ENCODE measurements at regions not wholly inside any gene's neighbourhood (a gene's known extent, or its start where the extent isn't known, plus 50 kb on each side); places are given as distances from the start of the nearest gene placed in this dataset.
A peak's percentile ranks its signal among the peaks of the same experiment; 100 is the strongest.

GRCh38 chr4:14143892-14144291, 516.4 kb upstream of the BOD1L1 start:
- Histone ChIP-seq H3K9me2 (replicated peaks; ENCODE audit: low read length) (no peaks in the 10 kb centered on the region), H3K27ac (ENCODE audit: low read length) (no peak overlapping the region), H2AFZ (ENCODE audit: low read length) (no peak overlapping the region), H3K9ac (ENCODE audit: low read length) (no peak overlapping the region), H4K20me1 (ENCODE audit: low read length) (no peaks in the 10 kb centered on the region), H3K79me2 (ENCODE audit: low read length) (no peaks in the 10 kb centered on the region), H3K9me3 (ENCODE audit: low read length) (no peaks in the 10 kb centered on the region), H3K36me3 (ENCODE audit: low read depth, low read length) (no peaks in the 10 kb centered on the region), H3K4me3 (ENCODE audit: low read length) (no peak overlapping the region), H3K4me1 (ENCODE audit: insufficient read depth, low read length) (no peaks in the 10 kb centered on the region), H3K4me2 (ENCODE audit: low read length) (no peak overlapping the region), H3F3A (ENCODE audit: low read length, unreplicated experiment) (no peaks in the 10 kb centered on the region), H3K27me3 (ENCODE audit: low read length) (no peaks in the 10 kb centered on the region)
- BruUV-seq (replicated peaks): no TSS peak
- DNase-seq (peak; percentile 41), ATAC-seq (no peak)
- TF ChIP-seq CTCF (conservative IDR thresholded peaks at IDR 0.05; ENCODE audit: low read depth, low read length) (peak; percentile 40), EZH2phosphoT487 (IDR thresholded peaks at IDR 0.05; ENCODE audit: borderline replicate concordance, low read length) (no peak)
- CTCF ChIA-PET: no interaction called here
- intact Hi-C loops (cut with micrococcal nuclease): no loop called here
- POLR2A ChIA-PET (ENCODE audit: unreplicated experiment): no interaction called here

- DNase-seq: no peak
- Histone ChIP-seq H3K4me2 (ENCODE audit: low read length) (no peak overlapping the region), H3K4me3 (ENCODE audit: low read length) (no peak overlapping the region), H3K79me2 (ENCODE audit: low read length) (no peaks in the 10 kb centered on the region), H2AFZ (ENCODE audit: low read length) (no peak overlapping the region), H3K27me3 (ENCODE audit: low read length) (no peaks in the 10 kb centered on the region), H3K36me3 (ENCODE audit: low read depth, low read length) (no peaks in the 10 kb centered on the region), H3K9me3 (ENCODE audit: low read length) (no peaks in the 10 kb centered on the region), H3K27ac (ENCODE audit: low read length) (no peak overlapping the region), H3K9ac (ENCODE audit: low read length) (no peak overlapping the region), H3K9me2 (replicated peaks; ENCODE audit: low read length) (no peaks in the 10 kb centered on the region), H4K20me1 (ENCODE audit: low read length) (no peaks in the 10 kb centered on the region), H3F3A (ENCODE audit: low read length, unreplicated experiment) (no peaks in the 10 kb centered on the region), H3K4me1 (ENCODE audit: insufficient read depth, low read length) (no peaks in the 10 kb centered on the region)
- ChIA-PET CTCF (no interaction called here), POLR2A (ENCODE audit: unreplicated experiment) (no interaction called here)
- no TSS peak for BruUV-seq (replicated peaks)
- intact Hi-C loops (cut with micrococcal nuclease): no loop called here
- TF ChIP-seq EZH2 (IDR thresholded peaks at IDR 0.05; ENCODE audit: low read length, unreplicated experiment) (no peak), EZH2phosphoT487 (IDR thresholded peaks at IDR 0.05; ENCODE audit: borderline replicate concordance, low read length) (no peak), CTCF (conservative IDR thresholded peaks at IDR 0.05; ENCODE audit: low read depth, low read length) (no peak)
- ATAC-seq: no peak
Measured at GRCh38 chr4:14149176-14150053, 521.9 kb upstream of the BOD1L1 start.

- H3K4me1 ChIP-seq (ENCODE audit: insufficient read depth, low read length): no peaks in the 10 kb centered on the region
- H3K9me3 ChIP-seq (ENCODE audit: low read length): no peaks in the 10 kb centered on the region
- H3K36me3 ChIP-seq (ENCODE audit: low read depth, low read length): no peaks in the 10 kb centered on the region
- no peak overlapping the region for H3K27ac ChIP-seq (ENCODE audit: low read length)
- H3K4me3 ChIP-seq (ENCODE audit: low read length): no peak overlapping the region
- DNase-seq (no peak), ATAC-seq (no peak)
- H4K20me1 ChIP-seq (ENCODE audit: low read length): no peaks in the 10 kb centered on the region
- no peaks in the 10 kb centered on the region for H3F3A ChIP-seq (ENCODE audit: low read length, unreplicated experiment)
- intact Hi-C loops (cut with micrococcal nuclease): no loop called here
- H3K9ac ChIP-seq (ENCODE audit: low read length): no peak overlapping the region
- ChIA-PET CTCF (no interaction called here), POLR2A (ENCODE audit: unreplicated experiment) (no interaction called here)
- H3K9me2 ChIP-seq (replicated peaks; ENCODE audit: low read length): no peaks in the 10 kb centered on the region
- H3K79me2 ChIP-seq (ENCODE audit: low read length): no peaks in the 10 kb centered on the region
- H3K4me2 ChIP-seq (ENCODE audit: low read length): no peak overlapping the region
- BruUV-seq (replicated peaks): no TSS peak
- no peaks in the 10 kb centered on the region for H3K27me3 ChIP-seq (ENCODE audit: low read length)
- TF ChIP-seq EZH2phosphoT487 (IDR thresholded peaks at IDR 0.05; ENCODE audit: borderline replicate concordance, low read length): no peak
- TF ChIP-seq EZH2 (IDR thresholded peaks at IDR 0.05; ENCODE audit: low read length, unreplicated experiment): no peak
- no peak for TF ChIP-seq CTCF (conservative IDR thresholded peaks at IDR 0.05; ENCODE audit: low read depth, low read length)
- no peak overlapping the region for H2AFZ ChIP-seq (ENCODE audit: low read length)
Measured at GRCh38 chr4:14151101-14151500, 523.6 kb upstream of the BOD1L1 start.
